ENCODE measurements at regions not wholly inside any gene's neighbourhood (a gene's known extent, or its start where the extent isn't known, plus 50 kb on each side); places are given as distances from the start of the nearest gene placed in this dataset.

GRCh38 chr1:17907999-17908398, 152.9 kb downstream of the ACTL8 start:
- DNase-seq: no peak

- no peak for DNase-seq
Observed at GRCh38 chr1:17908945-17909344, 153.8 kb downstream of the ACTL8 start.

DNA sequence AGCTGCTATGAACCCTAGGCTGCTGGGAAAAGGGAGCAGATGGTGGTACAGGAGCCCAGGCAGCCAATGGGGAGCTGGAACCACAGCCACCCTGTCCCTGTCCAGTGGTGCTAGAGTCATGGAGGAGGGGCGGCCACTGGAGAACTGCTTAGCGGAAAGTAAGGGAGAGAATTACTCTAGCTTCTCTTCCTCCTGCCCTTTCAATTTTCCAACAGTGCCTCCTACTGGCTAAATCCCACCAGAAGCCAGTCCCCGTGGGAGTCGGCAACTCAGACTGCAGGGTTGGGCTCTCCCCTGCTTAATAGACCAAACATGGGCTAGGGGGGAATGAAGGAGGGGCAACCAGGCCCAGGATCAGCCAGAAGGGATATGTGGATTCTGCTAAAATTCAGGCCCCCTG, 154.5 kb downstream of the ACTL8 start:
- DNase-seq: no peak

- DNase-seq: no peak
Observed at GRCh38 chr1:17911791-17912190, 156.7 kb downstream of the ACTL8 start.

DNA sequence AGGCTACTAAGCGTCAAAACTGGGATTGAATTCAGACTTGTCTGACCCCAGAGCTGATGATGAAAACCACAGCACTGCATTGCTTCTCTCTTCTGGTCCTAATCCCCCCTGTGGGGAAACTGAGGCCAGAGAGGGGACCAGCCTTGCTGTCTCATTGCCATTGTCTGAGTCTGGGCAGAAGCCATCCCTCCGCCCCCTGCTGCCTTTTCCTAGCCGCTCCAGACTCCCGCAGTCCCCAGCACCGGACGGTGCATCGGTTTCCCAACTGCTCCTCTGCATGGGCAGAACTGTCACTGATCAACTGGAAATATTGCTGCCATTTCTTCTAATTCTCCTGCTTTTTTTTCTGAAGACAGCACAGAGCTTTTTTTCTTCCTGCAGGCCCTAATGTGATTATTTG, 157.4 kb downstream of the ACTL8 start:
- no peak for DNase-seq

GRCh38 chr1:17913326-17914115, 158.4 kb downstream of the ACTL8 start:
- DNase-seq: no peak

DNA sequence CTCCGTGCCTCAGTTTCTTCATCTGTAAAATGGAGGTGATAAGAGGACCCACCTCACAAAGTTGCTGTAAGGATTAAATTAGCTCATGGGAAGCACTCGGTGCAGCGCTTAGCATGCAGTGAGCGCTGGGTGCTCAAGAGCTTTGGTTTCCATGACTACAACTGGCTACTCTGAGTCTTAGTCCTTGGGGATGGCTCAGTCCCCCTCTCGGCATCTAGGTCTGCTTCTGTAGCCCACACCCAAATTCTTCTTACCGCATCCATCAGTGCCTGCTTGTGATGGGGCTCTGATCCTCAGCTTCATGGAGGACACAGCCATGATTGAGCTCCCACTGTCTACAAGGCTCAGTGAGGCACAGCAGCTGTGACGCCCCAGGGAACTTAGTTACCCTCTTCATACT, 159.0 kb downstream of the ACTL8 start:
- DNase-seq: no peak

- DNase-seq: no peak
Observed at GRCh38 chr1:17914987-17915386, 159.9 kb downstream of the ACTL8 start.

DNA sequence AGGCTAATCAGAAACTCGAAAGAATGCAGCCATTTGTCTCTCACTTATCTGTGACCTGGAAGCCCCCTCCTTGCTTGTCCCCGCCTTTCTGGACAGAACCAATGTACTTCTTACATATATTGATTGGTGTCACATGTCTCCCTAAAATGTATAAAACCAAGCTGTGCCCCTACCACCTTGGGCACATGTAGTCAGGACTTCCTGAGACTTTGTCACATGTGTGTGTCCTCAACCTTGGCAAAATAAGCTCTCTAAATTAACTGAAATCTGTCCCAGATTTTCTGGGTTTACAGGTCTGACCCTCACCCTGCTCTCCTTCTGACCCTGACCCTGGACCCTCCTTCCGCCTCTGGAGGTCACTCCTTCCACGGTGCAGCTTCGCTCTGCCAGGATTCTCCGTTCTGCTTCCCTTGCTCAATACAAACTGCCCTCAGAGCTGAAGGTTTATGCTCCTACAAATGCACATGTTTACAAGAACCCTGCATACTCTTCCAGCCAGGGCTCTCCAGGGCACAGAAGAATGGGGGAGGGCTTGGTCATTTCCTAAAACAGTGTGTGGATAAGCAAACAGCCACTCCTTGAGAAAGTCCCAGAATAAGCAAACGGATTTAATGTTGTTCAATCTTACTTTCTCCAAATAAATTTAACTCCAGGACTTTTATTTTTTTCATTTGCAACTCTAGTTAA, 160.5 kb downstream of the ACTL8 start:
- DNase-seq: no peak

DNA sequence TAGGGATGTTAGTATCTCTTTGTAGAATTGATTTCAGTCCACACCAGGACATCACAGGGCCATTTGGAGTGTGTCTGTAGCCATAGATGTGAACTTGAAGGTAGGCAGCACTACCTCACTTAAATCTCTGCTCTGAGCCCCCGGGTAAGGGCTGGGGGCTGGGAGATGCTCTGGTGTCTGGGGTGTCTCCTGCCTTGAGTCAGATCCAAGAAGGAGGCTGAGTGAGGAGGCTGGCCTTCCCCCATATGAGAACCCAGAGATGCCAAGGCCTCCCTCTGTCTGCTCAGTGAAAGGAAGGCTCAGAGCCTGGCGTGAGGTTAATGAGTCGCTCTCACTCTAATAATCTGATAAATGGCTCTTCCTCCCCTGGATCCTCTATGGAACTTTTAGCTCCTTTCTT, 161.6 kb downstream of the ACTL8 start:
- DNase-seq: no peak

GRCh38 chr1:17919525-17920439, 164.6 kb downstream of the ACTL8 start:
- DNase-seq: no peak

DNA sequence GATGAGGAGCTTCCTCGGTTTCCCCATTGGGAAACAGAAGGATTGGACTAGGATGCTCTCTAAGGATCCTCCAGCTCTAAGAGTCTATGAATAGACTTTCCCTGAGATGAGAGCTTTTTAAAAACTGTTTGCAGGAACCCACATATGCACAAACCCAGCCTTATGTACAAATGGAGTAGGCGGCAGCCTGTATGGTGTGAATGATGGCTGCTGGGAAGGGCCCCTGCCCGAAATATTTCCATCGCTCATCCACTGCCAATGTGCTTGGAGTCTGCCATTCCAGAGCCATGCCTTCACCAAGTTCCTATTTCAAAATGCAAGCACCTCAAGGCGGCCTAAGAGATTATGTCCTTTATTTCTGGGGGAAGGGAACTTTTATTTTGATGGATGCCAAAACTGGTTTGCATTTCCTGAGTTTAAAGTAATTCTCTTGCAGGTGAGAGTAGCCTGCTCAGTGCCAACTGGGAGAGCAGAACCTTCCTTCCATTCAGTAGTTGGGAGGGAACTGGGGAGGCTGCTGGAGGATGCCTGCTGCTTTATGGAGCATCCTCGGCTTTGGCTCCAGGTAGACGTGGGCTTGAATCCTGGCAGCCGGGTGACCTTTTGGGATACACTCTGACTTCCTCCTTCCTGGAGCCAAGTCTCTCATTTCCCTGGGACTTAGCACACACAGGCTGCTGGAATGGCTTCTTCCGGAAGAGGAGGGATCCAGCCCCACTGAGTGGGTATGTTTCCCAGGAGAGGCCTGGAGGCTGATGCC, 165.9 kb downstream of the ACTL8 start:
- no peak for DNase-seq

GRCh38 chr1:17922833-17923232, 167.7 kb downstream of the ACTL8 start:
- DNase-seq: no peak

DNA sequence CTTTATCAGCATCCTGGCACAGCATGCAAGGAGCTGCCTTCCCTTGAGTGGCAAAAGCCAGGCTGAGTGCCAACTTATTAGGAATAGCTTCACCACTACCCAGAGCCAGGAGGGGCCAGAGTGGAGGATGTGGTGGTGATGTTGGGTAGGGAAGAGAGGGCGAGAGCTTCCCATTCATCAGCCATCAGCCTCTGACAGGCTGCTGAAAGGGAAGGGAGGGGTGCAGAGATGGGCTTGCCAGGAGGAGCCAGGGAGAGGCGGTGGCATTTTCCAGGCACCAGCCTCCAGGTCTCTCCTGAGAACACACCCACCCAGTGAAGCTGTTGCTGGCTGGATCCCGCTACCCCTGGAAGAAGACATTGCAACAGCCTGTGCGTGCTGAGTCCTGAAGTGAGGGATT, 168.5 kb downstream of the ACTL8 start:
- DNase-seq: no peak

DNA sequence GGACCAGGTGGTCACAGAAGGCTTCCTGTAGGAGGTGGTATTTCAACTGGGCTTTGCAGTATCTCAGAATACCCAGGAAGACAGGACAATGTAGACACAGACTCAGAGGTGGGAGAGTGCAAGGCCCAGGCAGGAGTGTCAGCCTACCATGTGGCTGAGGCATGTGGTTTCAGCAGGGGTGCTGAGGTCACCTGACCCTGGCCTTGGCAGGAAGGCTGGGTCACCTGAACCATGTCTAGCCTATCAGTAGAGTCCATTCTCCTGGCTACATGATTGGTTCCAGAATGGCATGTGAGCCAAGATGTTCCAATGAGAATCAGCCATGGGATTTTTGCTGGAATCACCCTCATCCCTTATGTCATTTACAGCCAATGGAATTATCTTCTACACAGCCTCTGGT, 169.4 kb downstream of the ACTL8 start:
- DNase-seq: no peak

DNA sequence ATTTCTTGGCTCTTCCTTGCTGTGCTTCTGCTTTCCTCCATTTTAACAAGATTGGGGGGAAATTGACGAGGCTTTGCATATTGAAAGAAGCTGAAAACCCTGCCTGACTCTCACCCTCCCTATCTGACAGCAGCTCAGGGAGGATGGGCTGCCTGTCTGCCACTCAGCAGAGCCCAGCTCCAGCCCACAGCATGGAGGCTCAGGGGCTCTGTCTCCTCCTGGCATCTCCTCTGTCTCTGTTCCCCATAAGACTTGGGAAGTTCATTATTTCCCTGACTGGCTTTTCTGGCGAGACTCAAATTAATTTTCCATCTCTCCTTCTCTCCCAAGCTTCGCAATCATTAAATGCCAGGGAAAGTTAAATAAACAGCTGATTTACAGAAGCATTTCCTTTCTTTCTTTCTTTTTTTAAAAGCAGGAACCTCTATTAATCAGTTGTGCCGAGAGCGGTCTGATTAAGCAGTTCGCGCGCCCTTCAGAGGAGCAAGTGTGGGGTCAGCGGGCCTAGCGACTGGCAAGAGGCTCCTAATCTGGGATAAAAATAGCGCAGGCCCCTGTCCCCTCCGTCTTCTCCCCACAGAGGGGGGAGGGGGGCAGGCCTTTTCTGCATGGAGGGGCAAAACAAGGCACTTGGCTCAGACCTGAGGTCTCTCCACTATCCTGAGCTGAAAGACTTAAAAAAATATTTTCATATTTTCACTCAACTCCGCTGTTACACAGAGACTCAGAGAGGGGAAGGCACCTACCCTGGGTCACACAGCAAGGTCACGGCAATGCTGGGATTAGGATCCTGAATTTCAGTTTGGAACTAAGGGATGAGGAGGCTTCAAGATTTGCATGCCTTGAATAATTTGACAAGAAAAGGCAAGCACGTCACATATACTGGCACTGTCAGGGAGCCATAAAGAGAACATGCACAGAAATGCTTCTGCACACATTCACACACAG, 170.4 kb downstream of the ACTL8 start:
- DNase-seq: no peak

GRCh38 chr1:17926906-17927305, 171.8 kb downstream of the ACTL8 start:
- DNase-seq: no peak

DNA sequence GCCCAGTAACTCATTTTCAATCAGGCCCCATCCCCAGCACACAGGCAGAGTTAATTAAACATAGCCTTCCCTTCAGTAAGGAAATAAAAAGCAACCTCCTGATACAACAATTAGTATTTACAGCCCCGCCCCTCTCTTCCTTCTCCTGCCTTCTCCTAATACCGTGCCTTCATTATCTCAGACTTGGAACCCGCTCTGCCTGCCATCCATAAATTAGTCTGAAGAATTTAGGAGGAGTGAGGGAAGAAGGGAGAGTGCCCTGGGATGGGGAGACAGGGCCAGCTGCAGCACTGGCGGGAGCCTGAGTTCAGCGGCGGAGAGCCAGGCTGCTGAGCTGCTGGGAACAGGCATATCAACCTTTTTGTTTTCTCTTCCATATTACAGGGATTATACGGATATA, 172.8 kb downstream of the ACTL8 start:
- no peak for DNase-seq

DNA sequence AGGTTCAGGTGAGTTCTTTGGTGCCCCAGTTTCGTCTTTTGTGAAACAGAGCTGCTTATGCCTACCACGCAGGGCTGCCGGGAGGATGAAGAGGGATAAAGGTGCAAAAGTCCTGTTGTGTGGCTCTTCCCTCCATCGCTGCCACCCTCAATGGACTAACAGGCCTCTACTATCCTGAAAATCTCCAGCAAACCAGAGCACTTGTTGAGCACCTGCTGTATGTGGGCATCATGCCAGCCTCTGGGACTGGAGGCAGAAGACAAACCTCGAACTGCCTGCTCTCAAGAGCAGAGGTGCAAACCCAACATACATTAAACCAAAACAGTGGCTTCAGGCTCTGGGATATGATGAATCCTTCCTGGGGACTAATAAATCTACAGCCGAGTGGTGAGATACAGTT, 174.1 kb downstream of the ACTL8 start:
- DNase-seq: no peak

DNA sequence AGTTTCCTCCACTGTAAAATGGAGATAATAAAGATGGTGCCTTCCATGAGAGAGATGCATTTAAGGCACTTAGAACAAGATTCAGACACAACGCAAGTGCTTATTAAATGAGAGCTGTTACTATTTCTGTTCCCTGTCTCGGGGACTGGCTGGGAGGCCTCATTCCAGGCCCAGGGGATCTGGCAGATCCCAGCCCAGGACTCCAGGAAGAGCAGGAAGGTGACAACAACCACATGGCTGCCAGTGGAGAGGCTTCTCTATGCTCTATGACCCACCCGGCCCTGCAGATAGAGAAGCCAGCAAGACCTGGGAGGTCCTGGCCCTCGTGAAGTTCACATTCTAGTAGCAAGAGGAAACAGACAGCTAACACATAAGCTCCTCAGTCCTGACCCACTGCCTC, 175.5 kb downstream of the ACTL8 start:
- DNase-seq: no peak

DNA sequence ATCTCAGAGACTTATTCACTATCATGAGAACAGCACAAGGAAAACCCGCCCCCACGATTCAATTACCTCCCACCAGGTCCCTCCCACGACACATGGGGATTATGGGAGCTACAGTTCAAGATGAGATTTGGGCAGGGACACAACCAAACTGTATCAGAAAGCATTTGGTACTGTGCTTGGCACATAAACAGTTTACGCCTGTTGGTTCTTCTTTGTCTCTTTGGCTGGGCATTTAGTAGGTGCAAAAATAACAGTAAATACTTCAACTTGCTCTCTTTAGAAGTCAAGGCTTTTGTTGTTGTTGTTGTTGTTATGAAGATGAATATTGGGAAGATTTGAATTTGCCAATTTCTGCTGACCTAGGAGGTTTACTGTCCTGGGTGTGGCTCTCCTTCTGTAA, 175.4 kb upstream of the IGSF21 start:
- no peak for DNase-seq

- DNase-seq: no peak
Observed at GRCh38 chr1:17933501-17933900, 174.1 kb upstream of the IGSF21 start.
